ENCODE measurements at regions not wholly inside any gene's neighbourhood (a gene's known extent, or its start where the extent isn't known, plus 50 kb on each side); places are given as distances from the start of the nearest gene placed in this dataset.

GRCh38 chr20:43842126-43843020, 72.3 kb upstream of the TOX2 start:
- Mint-ChIP-seq H3K9me3 (ENCODE audit: unreplicated experiment) (no peaks in the 10 kb centered on the region), H3K4me1 (ENCODE audit: unreplicated experiment) (peaks cover 20% of the 10 kb centered on the region), H3K4me3 (ENCODE audit: unreplicated experiment) (no peak overlapping the region), H3K27ac (ENCODE audit: unreplicated experiment) (no peak overlapping the region), H3K27me3 (ENCODE audit: unreplicated experiment) (peaks cover 5% of the 10 kb centered on the region), H3K36me3 (ENCODE audit: low read depth, unreplicated experiment) (no peaks in the 10 kb centered on the region)
- DNase-seq (ENCODE audit: low spot score) = no peak
- no peak for TF ChIP-seq CTCF (IDR thresholded peaks at IDR 0.05; ENCODE audit: unreplicated experiment)

DNA sequence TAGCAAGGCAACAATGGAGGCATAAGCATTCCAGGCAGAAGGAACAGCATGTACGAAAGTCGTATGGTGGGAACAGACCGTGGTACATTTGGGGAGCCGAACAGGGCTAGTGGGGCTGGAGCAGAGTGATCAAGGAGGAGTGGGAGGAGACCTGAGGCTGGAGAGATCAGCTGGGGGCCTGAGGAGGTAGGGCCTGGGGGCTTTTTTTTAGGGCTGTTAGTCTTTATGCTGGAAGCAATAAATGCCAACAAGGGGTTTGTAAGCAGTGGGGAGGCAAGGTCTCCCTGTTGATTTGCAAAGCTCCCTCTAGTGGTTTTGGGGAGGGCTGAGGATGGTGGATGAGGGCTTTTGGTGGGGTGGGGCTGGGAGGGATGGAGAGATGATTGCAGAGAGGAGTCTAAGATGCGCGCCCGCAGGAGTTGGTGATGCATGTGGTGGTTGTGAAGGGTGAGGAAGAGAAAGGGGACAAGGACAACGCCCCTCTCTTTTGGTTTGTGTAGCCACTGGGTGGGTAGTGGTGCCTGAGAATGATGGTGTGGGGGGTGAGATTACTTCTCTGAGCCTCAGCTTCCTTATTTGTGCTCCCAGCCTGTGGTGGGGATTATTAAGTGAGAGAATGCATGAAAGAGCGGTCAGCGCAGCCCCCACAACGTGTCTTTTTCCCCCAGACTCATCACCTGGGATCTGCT, 74.1 kb upstream of the TOX2 start:
- peaks cover 5% of the 10 kb centered on the region for H3K27me3 Mint-ChIP-seq (ENCODE audit: unreplicated experiment)
- H3K36me3 Mint-ChIP-seq (ENCODE audit: low read depth, unreplicated experiment) = no peaks in the 10 kb centered on the region
- DNase-seq (ENCODE audit: low spot score) = peak; percentile 17
- TF ChIP-seq CTCF (IDR thresholded peaks at IDR 0.05; ENCODE audit: unreplicated experiment) = no peak
- H3K9me3 Mint-ChIP-seq (ENCODE audit: unreplicated experiment) = no peaks in the 10 kb centered on the region
- H3K4me1 Mint-ChIP-seq (ENCODE audit: unreplicated experiment) = peaks cover 6% of the 10 kb centered on the region
- no peak overlapping the region for H3K4me3 Mint-ChIP-seq (ENCODE audit: unreplicated experiment)
- H3K27ac Mint-ChIP-seq (ENCODE audit: unreplicated experiment) = no peak overlapping the region

- H3K9me3 Mint-ChIP-seq (ENCODE audit: unreplicated experiment) = no peaks in the 10 kb centered on the region
- no peaks in the 10 kb centered on the region for H3K36me3 Mint-ChIP-seq (ENCODE audit: low read depth, unreplicated experiment)
- peaks cover 5% of the 10 kb centered on the region for H3K27me3 Mint-ChIP-seq (ENCODE audit: unreplicated experiment)
- no peak overlapping the region for H3K4me3 Mint-ChIP-seq (ENCODE audit: unreplicated experiment)
- TF ChIP-seq CTCF (IDR thresholded peaks at IDR 0.05; ENCODE audit: unreplicated experiment) = no peak
- DNase-seq (ENCODE audit: low spot score) = no peak
- no peak overlapping the region for H3K27ac Mint-ChIP-seq (ENCODE audit: unreplicated experiment)
- no peaks in the 10 kb centered on the region for H3K4me1 Mint-ChIP-seq (ENCODE audit: unreplicated experiment)
Observed at GRCh38 chr20:43839793-43840199, 74.9 kb upstream of the TOX2 start.

GRCh38 chr20:43838703-43839060, 76.0 kb upstream of the TOX2 start:
- Mint-ChIP-seq H3K9me3 (ENCODE audit: unreplicated experiment) (no peaks in the 10 kb centered on the region), H3K4me3 (ENCODE audit: unreplicated experiment) (no peak overlapping the region), H3K27me3 (ENCODE audit: unreplicated experiment) (peaks cover 1% of the 10 kb centered on the region), H3K27ac (ENCODE audit: unreplicated experiment) (no peak overlapping the region), H3K4me1 (ENCODE audit: unreplicated experiment) (no peaks in the 10 kb centered on the region), H3K36me3 (ENCODE audit: low read depth, unreplicated experiment) (no peaks in the 10 kb centered on the region)
- no peak for DNase-seq (ENCODE audit: low spot score)
- TF ChIP-seq CTCF (IDR thresholded peaks at IDR 0.05; ENCODE audit: unreplicated experiment) = no peak

Data from endothelial cell (in vitro differentiated cells).